Lower leg skin (tissue), 4 donors: ENCODE measurements at regions not wholly inside any gene's neighbourhood (a gene's known extent, or its start where the extent isn't known, plus 50 kb on each side); places are given as distances from the start of the nearest gene placed in this dataset.
"Not testable (repeated sequence)": the region's sequence is repeated elsewhere in the genome, so short reads cannot be mapped to it uniquely, and the experiment has no call there.

Experiments
- DNase-seq, 2 donors: peaks; one replicate each; pipeline ENCODE4 v3.0.0-alpha.2; 2019; ENCODE audit warnings: low spot score in 2 of 2
- H3K4me3 ChIP-seq: fragments of 200-600 bp; sonication (generic); 2 replicates; pipeline ENCODE4 v1.5.1; 2017; ENCODE audit warnings: mild to moderate bottlenecking, low read depth; ENCODE audit not compliant: poor library complexity, severe bottlenecking
- POLR2A ChIP-seq, 2 donors: fragments of 450-650 bp; IDR thresholded peaks; one replicate each; pipeline ENCODE4 v1.6.1; 2016 to 2017; ENCODE audit warnings: antibody characterized with exemption in 2 of 2, mild to moderate bottlenecking in 1 of 2, moderate library complexity in 1 of 2
- WGBS, 2 donors: methylation state at CpG; one replicate each; pipeline ENCODE4 v1.1.5; 2018; 5-methylcytosine and 5-hydroxymethylcytosine counted together
- intact Hi-C: fragments of 100-400 bp; cut with DNase I; formaldehyde crosslinking; loops from one replicate; pipeline ENCODE4 v1.15.0; 2023; ENCODE audit warnings: low total_unique reads
- TF ChIP-seq, protein P1 (sequence below), 3 donors: fragments of 450-650 bp; IDR thresholded peaks; one replicate each; pipeline ENCODE4 v1.5.1; 2016; ENCODE audit warnings: antibody characterized with exemption in 3 of 3, mild to moderate bottlenecking in 3 of 3, moderate library complexity in 2 of 3

DNA sequence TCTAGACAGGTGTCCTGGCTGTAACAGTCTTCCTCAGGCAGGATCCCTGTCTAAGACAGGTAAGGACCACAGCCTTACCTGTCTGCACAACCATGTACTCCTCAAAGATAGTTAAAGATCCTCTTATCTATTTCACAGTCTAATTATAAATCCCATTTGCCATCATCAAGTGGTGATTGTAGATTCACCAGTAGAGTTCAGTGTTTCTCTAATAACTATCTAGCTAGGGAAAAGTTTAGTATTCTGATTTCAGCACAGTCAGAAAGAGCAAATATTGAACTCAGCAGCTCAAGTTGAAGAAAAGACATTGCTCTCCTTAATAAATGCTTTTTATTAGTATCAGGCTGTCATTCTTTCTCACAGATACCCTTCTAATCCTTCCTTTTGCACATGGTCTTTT is 1305.5 kb upstream of the NXPH2 start:
- TF ChIP-seq POLR2A (IDR thresholded peaks at IDR 0.05): no peak
- TF ChIP-seq, protein P1, sequence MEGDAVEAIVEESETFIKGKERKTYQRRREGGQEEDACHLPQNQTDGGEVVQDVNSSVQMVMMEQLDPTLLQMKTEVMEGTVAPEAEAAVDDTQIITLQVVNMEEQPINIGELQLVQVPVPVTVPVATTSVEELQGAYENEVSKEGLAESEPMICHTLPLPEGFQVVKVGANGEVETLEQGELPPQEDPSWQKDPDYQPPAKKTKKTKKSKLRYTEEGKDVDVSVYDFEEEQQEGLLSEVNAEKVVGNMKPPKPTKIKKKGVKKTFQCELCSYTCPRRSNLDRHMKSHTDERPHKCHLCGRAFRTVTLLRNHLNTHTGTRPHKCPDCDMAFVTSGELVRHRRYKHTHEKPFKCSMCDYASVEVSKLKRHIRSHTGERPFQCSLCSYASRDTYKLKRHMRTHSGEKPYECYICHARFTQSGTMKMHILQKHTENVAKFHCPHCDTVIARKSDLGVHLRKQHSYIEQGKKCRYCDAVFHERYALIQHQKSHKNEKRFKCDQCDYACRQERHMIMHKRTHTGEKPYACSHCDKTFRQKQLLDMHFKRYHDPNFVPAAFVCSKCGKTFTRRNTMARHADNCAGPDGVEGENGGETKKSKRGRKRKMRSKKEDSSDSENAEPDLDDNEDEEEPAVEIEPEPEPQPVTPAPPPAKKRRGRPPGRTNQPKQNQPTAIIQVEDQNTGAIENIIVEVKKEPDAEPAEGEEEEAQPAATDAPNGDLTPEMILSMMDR (IDR thresholded peaks at IDR 0.05): no peak
- intact Hi-C loops: no loop called here
- H3K4me3 ChIP-seq: no peak overlapping the region
- DNase-seq: no peak

DNA sequence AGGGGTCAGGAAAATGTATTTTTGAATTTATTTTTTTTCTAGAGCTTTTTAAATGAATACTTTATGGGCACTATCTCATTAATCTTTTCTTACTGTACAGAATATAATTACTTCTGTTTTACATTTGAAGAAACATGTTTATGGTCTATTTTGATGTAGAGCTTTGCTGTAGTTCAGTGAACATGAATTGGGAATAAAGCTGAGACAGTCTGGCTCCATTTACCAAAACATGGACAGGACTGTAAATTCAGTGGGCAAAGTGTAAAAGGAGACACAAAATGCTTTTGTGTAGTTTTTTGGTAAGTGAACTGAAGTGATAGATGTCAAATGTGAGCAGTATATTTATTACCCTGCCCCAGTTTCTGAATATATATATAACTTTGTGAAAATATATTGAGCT is 1298.8 kb upstream of the NXPH2 start:
- H3K4me3 ChIP-seq: no peak overlapping the region
- no peak for DNase-seq
- intact Hi-C loops: no loop called here
- no peak for TF ChIP-seq POLR2A (IDR thresholded peaks at IDR 0.05)
- TF ChIP-seq, protein P1 (IDR thresholded peaks at IDR 0.05): no peak

DNA sequence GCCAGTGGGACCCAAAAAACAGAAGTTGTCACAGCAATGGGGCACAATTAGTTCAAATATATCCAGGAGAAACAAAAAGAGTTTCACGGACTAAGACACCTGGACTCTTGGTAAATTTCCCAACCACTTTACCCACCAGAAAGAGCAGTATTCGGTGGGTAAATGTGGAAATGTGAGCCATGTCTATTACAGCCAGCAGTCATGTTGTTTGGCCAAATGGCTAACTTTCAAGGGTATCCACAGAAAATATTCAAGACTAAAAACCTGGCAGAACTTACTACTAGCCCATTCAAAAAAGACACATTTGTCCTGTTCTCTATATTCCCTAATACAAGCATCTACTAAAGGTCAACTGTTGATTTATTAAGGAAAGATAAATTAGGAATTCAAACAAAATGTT is 1296.0 kb upstream of the NXPH2 start:
- no peak overlapping the region for H3K4me3 ChIP-seq
- intact Hi-C loops: no loop called here
- WGBS, 2 donors: 77 to 88% methylated on average over 2 of the region's 2 CpGs
- no peak for DNase-seq
- TF ChIP-seq, protein P1 (IDR thresholded peaks at IDR 0.05): no peak
- no peak for TF ChIP-seq POLR2A (IDR thresholded peaks at IDR 0.05)

DNA sequence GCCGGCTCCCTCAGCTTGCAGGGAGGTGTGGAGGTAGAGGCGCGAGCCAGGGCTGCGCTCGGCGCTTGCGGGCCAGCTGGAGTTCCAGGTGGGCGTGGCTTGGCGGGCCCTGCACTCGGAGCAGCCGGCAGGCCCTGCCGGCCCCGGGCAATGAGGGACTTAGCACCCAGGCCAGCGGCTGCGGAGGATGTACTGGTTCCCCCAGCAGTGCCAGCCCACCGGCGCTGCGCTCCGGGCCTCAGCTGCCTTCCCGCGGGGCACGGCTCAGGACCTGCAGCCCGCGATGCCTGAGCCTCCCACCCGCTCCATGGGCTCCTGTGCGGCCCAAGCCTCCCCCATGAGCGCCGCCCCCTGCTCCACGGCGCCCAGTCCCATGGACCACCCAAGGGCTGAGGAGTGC is 1293.6 kb upstream of the NXPH2 start:
- intact Hi-C loops, DNase-seq, H3K4me3 ChIP-seq: not testable (repeated sequence)
- 94% methylated on average over 16 to 26 of the region's 30 CpGs for WGBS, 2 donors

DNA sequence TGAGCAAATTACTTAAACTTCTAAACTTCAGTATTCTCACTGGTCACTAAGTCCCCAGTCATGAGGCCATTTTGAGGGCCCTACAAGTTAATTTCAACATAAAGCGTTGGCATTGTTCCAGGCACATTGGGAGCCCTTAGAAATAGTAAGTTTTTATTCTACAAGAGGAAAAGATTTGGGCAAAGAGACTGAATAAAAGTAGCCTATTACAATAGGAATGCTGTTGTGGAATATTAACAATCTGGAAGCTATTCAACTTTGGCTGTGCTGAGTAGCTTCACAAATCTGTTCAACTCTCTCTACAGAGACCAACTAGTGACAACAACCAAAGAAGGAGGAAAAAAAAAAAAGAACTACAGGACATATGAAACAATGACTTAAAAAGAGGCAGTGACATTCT is 1287.5 kb upstream of the NXPH2 start:
- intact Hi-C loops: no loop called here
- WGBS, 2 donors: 58 to 64% methylated on average over 1 of the region's 1 CpG
- H3K4me3 ChIP-seq: no peak overlapping the region
- no peak for DNase-seq
- no peak for TF ChIP-seq POLR2A (IDR thresholded peaks at IDR 0.05)
- TF ChIP-seq, protein P1 (IDR thresholded peaks at IDR 0.05): no peak

DNA sequence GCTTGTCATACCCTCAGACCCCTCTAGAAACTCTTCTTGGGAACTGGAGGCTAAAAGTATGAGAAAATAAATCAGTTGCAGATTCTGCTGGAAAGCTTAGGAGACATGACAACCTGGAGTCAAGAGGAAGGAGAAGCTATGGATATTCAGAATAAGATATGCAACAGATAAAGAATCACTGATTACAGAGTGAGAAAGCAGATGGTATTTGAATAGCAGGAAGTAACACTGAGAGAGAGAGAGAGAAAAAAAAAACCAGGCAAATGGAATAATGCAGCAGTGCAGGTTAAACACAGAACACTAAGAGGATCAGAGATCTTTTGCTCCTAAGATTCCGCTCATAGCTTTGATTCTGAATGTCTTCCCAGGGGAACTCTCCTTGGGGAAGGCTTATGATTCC is 1284.1 kb upstream of the NXPH2 start:
- intact Hi-C loops: no loop called here
- no peak for DNase-seq
- 88 to 92% methylated on average over 1 of the region's 1 CpG for WGBS, 2 donors
- no peak overlapping the region for H3K4me3 ChIP-seq
- no peak for TF ChIP-seq POLR2A (IDR thresholded peaks at IDR 0.05)
- TF ChIP-seq, protein P1 (IDR thresholded peaks at IDR 0.05): no peak
